Endothelial cell (in vitro differentiated cells): ENCODE measurements at regions not wholly inside any gene's neighbourhood (a gene's known extent, or its start where the extent isn't known, plus 50 kb on each side); places are given as distances from the start of the nearest gene placed in this dataset.

Experiments
- DNase-seq: peaks from one replicate; pipeline ENCODE4 v3.0.0; 2021; ENCODE audit warnings: low spot score
- H3K27ac Mint-ChIP-seq: one replicate; pipeline ENCODE4 v1.8.0; 2021; ENCODE audit warnings: mixed read lengths, inconsistent platforms; ENCODE audit not compliant: unreplicated experiment
- H3K27me3 Mint-ChIP-seq: one replicate; pipeline ENCODE4 v1.8.0; 2021; ENCODE audit warnings: mild to moderate bottlenecking, moderate library complexity, mixed read lengths, inconsistent platforms; ENCODE audit not compliant: unreplicated experiment
- H3K36me3 Mint-ChIP-seq: one replicate; pipeline ENCODE4 v1.8.0; 2021; ENCODE audit warnings: mild to moderate bottlenecking, low read depth, mixed read lengths, inconsistent platforms; ENCODE audit not compliant: unreplicated experiment
- H3K4me1 Mint-ChIP-seq: one replicate; pipeline ENCODE4 v1.8.0; 2021; ENCODE audit warnings: mild to moderate bottlenecking, mixed read lengths, inconsistent platforms; ENCODE audit not compliant: unreplicated experiment
- H3K4me3 Mint-ChIP-seq: one replicate; pipeline ENCODE4 v1.8.0; 2021; ENCODE audit warnings: mild to moderate bottlenecking, mixed read lengths, inconsistent platforms; ENCODE audit not compliant: unreplicated experiment
- H3K9me3 Mint-ChIP-seq: one replicate; pipeline ENCODE4 v1.8.0; 2021; ENCODE audit warnings: mixed read lengths, inconsistent platforms; ENCODE audit not compliant: unreplicated experiment
- CTCF ChIP-seq: fragments of 200-600 bp; sonication (generic); IDR thresholded peaks from one replicate; pipeline ENCODE4 v1.5.0; 2021; ENCODE audit warnings: antibody characterized with exemption; ENCODE audit not compliant: unreplicated experiment

GRCh38 chr2:183292028-183292427 lies 167.8 kb downstream of the NUP35 start:
- peaks cover 40% of the 10 kb centered on the region for H3K4me1 Mint-ChIP-seq
- peak; percentile 21 for DNase-seq
- H3K4me3 Mint-ChIP-seq = no peak overlapping the region
- H3K36me3 Mint-ChIP-seq = no peaks in the 10 kb centered on the region
- H3K27me3 Mint-ChIP-seq = peaks cover 11% of the 10 kb centered on the region
- no peak for TF ChIP-seq CTCF
- H3K9me3 Mint-ChIP-seq = no peaks in the 10 kb centered on the region
- peak overlapping the region; percentile 89 for H3K27ac Mint-ChIP-seq

DNA sequence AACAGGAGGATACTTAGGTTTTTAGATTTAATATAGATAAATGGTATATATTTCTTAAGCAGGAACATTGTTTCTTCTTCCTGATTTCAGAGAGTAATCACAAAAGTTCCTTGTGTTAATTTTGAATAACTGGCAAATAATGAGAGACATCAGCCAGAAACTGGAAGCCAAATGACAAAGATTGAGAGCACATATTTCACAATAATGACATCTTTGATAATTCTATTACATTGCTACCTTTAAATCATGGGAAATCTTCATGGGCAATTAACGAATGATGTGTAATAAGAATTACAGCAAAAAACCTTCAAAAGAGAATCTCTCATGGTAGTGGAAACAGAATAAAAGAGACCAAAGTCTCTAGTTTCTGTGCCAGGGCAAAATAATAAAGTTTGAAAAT lies 215.1 kb downstream of the NUP35 start:
- Mint-ChIP-seq H3K4me3 (no peak overlapping the region), H3K27me3 (no peaks in the 10 kb centered on the region), H3K4me1 (peaks cover 6% of the 10 kb centered on the region), H3K9me3 (no peaks in the 10 kb centered on the region), H3K36me3 (no peaks in the 10 kb centered on the region), H3K27ac (no peak overlapping the region)
- TF ChIP-seq CTCF = no peak
- no peak for DNase-seq

DNA sequence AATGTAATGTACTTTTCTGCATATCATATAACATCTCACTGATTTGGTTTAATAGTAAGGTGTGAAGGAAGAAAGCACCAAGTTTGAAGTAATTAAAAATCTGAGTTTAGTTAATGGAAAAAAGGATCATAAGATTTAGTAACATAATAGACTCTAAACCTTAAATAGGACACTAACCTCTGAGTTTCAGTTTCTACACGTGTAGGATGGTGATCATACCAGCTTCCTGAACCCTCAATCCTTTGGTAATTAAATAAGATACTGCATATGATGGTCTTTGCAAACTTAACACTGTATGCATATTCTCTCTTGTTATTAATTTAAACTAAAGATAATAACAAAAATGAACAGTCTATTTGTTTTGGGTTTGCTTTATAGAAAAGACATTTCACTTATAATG lies 216.8 kb downstream of the NUP35 start:
- TF ChIP-seq CTCF = no peak
- no peak for DNase-seq
- Mint-ChIP-seq H3K4me1 (peaks cover 7% of the 10 kb centered on the region), H3K36me3 (no peaks in the 10 kb centered on the region), H3K27ac (no peak overlapping the region), H3K9me3 (no peaks in the 10 kb centered on the region), H3K27me3 (no peaks in the 10 kb centered on the region), H3K4me3 (no peak overlapping the region)

- peaks cover 10% of the 10 kb centered on the region for H3K4me1 Mint-ChIP-seq
- no peaks in the 10 kb centered on the region for H3K9me3 Mint-ChIP-seq
- H3K36me3 Mint-ChIP-seq = no peaks in the 10 kb centered on the region
- no peaks in the 10 kb centered on the region for H3K27me3 Mint-ChIP-seq
- H3K27ac Mint-ChIP-seq = no peak overlapping the region
- TF ChIP-seq CTCF = no peak
- no peak for DNase-seq
- H3K4me3 Mint-ChIP-seq = no peak overlapping the region
Observed at GRCh38 chr2:183347969-183348368, 223.7 kb downstream of the NUP35 start.

DNA sequence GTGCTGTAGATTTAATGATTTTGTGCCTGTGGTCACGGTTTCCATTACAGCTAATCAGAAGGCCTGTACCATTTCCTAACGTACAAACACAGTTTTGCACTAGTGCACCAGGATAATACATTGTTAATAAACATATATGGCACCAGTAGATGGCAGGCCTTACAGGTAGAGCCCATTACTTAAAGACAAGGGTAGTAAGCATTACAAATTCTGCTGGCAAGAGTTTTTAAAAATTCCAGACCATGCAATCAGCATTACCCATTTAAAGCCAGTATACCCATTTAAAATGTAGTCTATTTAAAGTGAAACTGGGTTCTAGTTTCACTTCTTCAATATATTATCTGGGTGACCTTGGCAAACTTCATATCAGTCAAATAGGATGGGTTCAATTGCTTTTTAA lies 224.2 kb downstream of the NUP35 start:
- no peak for DNase-seq
- no peak overlapping the region for H3K27ac Mint-ChIP-seq
- H3K27me3 Mint-ChIP-seq = no peaks in the 10 kb centered on the region
- no peaks in the 10 kb centered on the region for H3K36me3 Mint-ChIP-seq
- no peak overlapping the region for H3K4me3 Mint-ChIP-seq
- peaks cover 10% of the 10 kb centered on the region for H3K4me1 Mint-ChIP-seq
- no peaks in the 10 kb centered on the region for H3K9me3 Mint-ChIP-seq
- TF ChIP-seq CTCF = no peak
